ENCODE measurements at regions not wholly inside any gene's neighbourhood (a gene's known extent, or its start where the extent isn't known, plus 50 kb on each side); places are given as distances from the start of the nearest gene placed in this dataset.
A peak's percentile ranks its signal among the peaks of the same experiment; 100 is the strongest.

- CTCF ChIA-PET = interaction anchor here (1.1 kb wide), 1 partner anchor 53 kb away, joined by 3 read pairs; no protein-coding TSS in a partner anchor
- DNase-seq (ENCODE audit: low spot score) (no peak), ATAC-seq (peak; percentile 47)
- Mint-ChIP-seq H3K4me3 (no peak overlapping the region), H3K9me3 (peaks cover 5% of the 10 kb centered on the region; the same call in 1 of the 2 replicates), H3K4me1 (peaks cover 2% of the 10 kb centered on the region; the same call in 1 of the 2 replicates), H3K36me3 (no peaks in the 10 kb centered on the region), H3K27ac (no peak overlapping the region), H3K27me3 (ENCODE audit: low read depth) (no peaks in the 10 kb centered on the region; the same call in 1 of the 2 replicates)
- TF ChIP-seq, protein P1, sequence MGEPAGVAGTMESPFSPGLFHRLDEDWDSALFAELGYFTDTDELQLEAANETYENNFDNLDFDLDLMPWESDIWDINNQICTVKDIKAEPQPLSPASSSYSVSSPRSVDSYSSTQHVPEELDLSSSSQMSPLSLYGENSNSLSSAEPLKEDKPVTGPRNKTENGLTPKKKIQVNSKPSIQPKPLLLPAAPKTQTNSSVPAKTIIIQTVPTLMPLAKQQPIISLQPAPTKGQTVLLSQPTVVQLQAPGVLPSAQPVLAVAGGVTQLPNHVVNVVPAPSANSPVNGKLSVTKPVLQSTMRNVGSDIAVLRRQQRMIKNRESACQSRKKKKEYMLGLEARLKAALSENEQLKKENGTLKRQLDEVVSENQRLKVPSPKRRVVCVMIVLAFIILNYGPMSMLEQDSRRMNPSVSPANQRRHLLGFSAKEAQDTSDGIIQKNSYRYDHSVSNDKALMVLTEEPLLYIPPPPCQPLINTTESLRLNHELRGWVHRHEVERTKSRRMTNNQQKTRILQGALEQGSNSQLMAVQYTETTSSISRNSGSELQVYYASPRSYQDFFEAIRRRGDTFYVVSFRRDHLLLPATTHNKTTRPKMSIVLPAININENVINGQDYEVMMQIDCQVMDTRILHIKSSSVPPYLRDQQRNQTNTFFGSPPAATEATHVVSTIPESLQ (CRISPR knock-in tag; IDR thresholded peaks at IDR 0.05) = no peak
- TF ChIP-seq, protein P2, sequence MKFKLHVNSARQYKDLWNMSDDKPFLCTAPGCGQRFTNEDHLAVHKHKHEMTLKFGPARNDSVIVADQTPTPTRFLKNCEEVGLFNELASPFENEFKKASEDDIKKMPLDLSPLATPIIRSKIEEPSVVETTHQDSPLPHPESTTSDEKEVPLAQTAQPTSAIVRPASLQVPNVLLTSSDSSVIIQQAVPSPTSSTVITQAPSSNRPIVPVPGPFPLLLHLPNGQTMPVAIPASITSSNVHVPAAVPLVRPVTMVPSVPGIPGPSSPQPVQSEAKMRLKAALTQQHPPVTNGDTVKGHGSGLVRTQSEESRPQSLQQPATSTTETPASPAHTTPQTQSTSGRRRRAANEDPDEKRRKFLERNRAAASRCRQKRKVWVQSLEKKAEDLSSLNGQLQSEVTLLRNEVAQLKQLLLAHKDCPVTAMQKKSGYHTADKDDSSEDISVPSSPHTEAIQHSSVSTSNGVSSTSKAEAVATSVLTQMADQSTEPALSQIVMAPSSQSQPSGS (CRISPR knock-in tag; IDR thresholded peaks at IDR 0.05; ENCODE audit: borderline replicate concordance, low read depth) = no peak
- no peak for TF ChIP-seq SP1 (CRISPR knock-in tag; conservative IDR thresholded peaks at IDR 0.05)
- no peak for TF ChIP-seq KAT7 (CRISPR knock-in tag; IDR thresholded peaks at IDR 0.05; ENCODE audit: borderline replicate concordance)
- no peak for TF ChIP-seq ZNF396 (CRISPR knock-in tag; IDR thresholded peaks at IDR 0.05; ENCODE audit: borderline replicate concordance)
- peak; percentile 86 for TF ChIP-seq GABPB1 (CRISPR knock-in tag; IDR thresholded peaks at IDR 0.05)
- no peak for TF ChIP-seq CDX4 (CRISPR knock-in tag; IDR thresholded peaks at IDR 0.05; ENCODE audit: borderline replicate concordance)
- no peak for TF ChIP-seq PREB (CRISPR knock-in tag; IDR thresholded peaks at IDR 0.05; ENCODE audit: borderline replicate concordance)
- no peak for TF ChIP-seq GRHL2 (CRISPR knock-in tag; IDR thresholded peaks at IDR 0.05; ENCODE audit: insufficient replicate concordance, severe bottlenecking)
- POLR2A ChIA-PET = no interaction called here
Observed at GRCh38 chr1:55428944-55429931, 214.1 kb upstream of the USP24 start.

- ChIA-PET POLR2A (no interaction called here), CTCF (no interaction called here)
- ATAC-seq (no peak), DNase-seq (ENCODE audit: low spot score) (no peak)
- H3K4me1 Mint-ChIP-seq = peaks cover 2% of the 10 kb centered on the region; the same call in 1 of the 2 replicates
- peaks cover 5% of the 10 kb centered on the region; the same call in 1 of the 2 replicates for H3K9me3 Mint-ChIP-seq
- no peak overlapping the region for H3K27ac Mint-ChIP-seq
- no peak for TF ChIP-seq NFATC4 (CRISPR knock-in tag; IDR thresholded peaks at IDR 0.05)
- TF ChIP-seq ELF4 (CRISPR knock-in tag; IDR thresholded peaks at IDR 0.05; ENCODE audit: low read depth) = no peak
- no peak for TF ChIP-seq HMGA2 (CRISPR knock-in tag; IDR thresholded peaks at IDR 0.05)
- no peak overlapping the region for H3K4me3 Mint-ChIP-seq
- no peaks in the 10 kb centered on the region for H3K36me3 Mint-ChIP-seq
- H3K27me3 Mint-ChIP-seq (ENCODE audit: low read depth) = no peaks in the 10 kb centered on the region; the same call in 1 of the 2 replicates
Observed at GRCh38 chr1:55428231-55428630, 213.1 kb upstream of the USP24 start.

GRCh38 chr1:55427606-55428005 lies 212.4 kb upstream of the USP24 start:
- CTCF ChIA-PET = interaction anchor here (1.0 kb wide), 1 partner anchor 52 kb away, joined by 3 read pairs; no protein-coding TSS in a partner anchor
- Mint-ChIP-seq H3K4me3 (no peak overlapping the region), H3K9me3 (peaks cover 5% of the 10 kb centered on the region; the same call in 1 of the 2 replicates), H3K36me3 (no peaks in the 10 kb centered on the region), H3K27ac (no peak overlapping the region), H3K27me3 (ENCODE audit: low read depth) (no peaks in the 10 kb centered on the region; the same call in 1 of the 2 replicates), H3K4me1 (peaks cover 2% of the 10 kb centered on the region; the same call in 1 of the 2 replicates)
- POLR2A ChIA-PET = no interaction called here
- no peak for DNase-seq (ENCODE audit: low spot score)
- no peak for ATAC-seq
- TF ChIP-seq ZNF281 (CRISPR knock-in tag; IDR thresholded peaks at IDR 0.05) (no peak), E2F1 (CRISPR knock-in tag; IDR thresholded peaks at IDR 0.05) (no peak)
- TF ChIP-seq, protein P3, sequence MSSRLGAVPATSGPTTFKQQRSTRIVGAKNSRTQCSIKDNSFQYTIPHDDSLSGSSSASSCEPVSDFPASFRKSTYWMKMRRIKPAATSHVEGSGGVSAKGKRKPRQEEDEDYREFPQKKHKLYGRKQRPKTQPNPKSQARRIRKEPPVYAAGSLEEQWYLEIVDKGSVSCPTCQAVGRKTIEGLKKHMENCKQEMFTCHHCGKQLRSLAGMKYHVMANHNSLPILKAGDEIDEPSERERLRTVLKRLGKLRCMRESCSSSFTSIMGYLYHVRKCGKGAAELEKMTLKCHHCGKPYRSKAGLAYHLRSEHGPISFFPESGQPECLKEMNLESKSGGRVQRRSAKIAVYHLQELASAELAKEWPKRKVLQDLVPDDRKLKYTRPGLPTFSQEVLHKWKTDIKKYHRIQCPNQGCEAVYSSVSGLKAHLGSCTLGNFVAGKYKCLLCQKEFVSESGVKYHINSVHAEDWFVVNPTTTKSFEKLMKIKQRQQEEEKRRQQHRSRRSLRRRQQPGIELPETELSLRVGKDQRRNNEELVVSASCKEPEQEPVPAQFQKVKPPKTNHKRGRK (CRISPR knock-in tag; IDR thresholded peaks at IDR 0.05; ENCODE audit: borderline replicate concordance) = no peak
